ENCODE measurements at regions not wholly inside any gene's neighbourhood (a gene's known extent, or its start where the extent isn't known, plus 50 kb on each side); places are given as distances from the start of the nearest gene placed in this dataset.

- 60% methylated on average over 1 of the region's 1 CpG for WGBS
Observed at GRCh38 chr18:48462510-48462909, 53.3 kb upstream of the ZBTB7C start.

DNA sequence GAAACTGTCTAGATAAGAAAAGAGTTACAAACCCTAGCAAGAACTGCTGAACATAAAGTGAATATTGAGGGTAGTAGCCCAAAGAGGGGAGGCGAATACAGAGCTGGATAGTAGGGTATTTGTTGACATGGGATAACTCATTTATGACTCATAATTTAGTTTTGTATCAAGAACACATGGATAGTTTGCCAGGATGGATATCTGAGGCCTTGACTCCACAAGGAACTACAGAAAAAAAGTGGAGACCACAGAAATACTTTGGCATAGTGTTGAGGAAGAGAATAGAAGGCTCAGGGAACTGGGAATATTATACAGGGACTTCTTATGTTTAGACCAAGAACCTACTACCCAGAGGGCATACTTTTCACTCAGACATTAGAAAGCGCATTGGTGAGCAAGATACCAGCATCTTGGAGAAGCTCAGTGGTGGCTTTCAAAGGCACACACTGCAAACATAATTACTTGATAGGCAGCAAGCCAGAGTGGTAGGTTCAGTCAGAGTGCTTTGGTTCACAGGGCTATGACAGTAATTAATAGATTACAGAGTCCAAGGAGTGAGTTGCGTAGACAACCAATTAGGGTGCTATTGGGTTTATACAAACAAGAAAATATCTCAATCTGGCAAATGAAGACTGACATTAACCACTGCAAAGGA, 51.9 kb upstream of the ZBTB7C start:
- WGBS: 94% methylated on average over 3 of the region's 3 CpGs
- Histone ChIP-seq H3K27me3 (no peaks in the 10 kb centered on the region), H3K4me1 (no peaks in the 10 kb centered on the region), H3K27ac (replicated peaks in 1 of 4) (no peak overlapping the region), H3K36me3 (no peaks in the 10 kb centered on the region), H3K9me3 (no peaks in the 10 kb centered on the region), H3K4me3 (no peak overlapping the region)
- intact Hi-C loops (cut with DNase I): no loop called here
- no peak for DNase-seq (ENCODE audit: extremely low spot score)
- TF ChIP-seq CTCF (IDR thresholded peaks at IDR 0.05) (no peak), EP300 (IDR thresholded peaks at IDR 0.05) (no peak), POLR2A (IDR thresholded peaks at IDR 0.05; ENCODE audit: low read depth) (no peak), POLR2AphosphoS5 (IDR thresholded peaks at IDR 0.05) (no peak)

More at GRCh38 chr18:48462510-48462909, 53.3 kb upstream of the ZBTB7C start:
- DNase-seq (ENCODE audit: extremely low spot score): no peak
- no peak overlapping the region for H3K4me3 ChIP-seq
- no peaks in the 10 kb centered on the region for H3K36me3 ChIP-seq
- TF ChIP-seq POLR2A (IDR thresholded peaks at IDR 0.05; ENCODE audit: low read depth): no peak
- no peaks in the 10 kb centered on the region for H3K9me3 ChIP-seq
- no peaks in the 10 kb centered on the region for H3K27me3 ChIP-seq
- intact Hi-C loops (cut with DNase I): no loop called here
- no peaks in the 10 kb centered on the region for H3K4me1 ChIP-seq
- H3K27ac ChIP-seq (replicated peaks in 1 of 4): no peak overlapping the region

DNA sequence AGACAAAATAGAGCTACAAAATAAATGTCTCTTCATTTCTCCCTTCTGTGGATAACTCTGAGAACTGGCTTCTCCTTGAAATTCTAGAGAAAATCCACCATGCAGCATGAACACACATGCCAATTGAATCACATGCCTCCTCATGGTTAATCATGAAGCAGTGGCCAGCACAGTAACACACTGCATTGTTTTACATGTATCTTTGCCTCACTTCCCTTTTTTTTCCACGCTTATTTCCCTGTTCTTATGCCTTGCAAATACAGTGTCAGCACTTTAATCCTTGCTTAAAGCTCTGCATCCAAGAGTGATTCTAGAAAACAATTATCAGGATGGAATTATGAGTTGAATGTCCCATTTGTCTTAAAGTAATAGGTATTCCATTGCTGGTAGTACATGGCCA, 50.3 kb upstream of the ZBTB7C start:
- intact Hi-C loops (cut with DNase I): no loop called here
- 70% methylated on average over 1 of the region's 1 CpG for WGBS
- no peaks in the 10 kb centered on the region for H3K36me3 ChIP-seq
- no peaks in the 10 kb centered on the region for H3K9me3 ChIP-seq
- H3K27me3 ChIP-seq: no peaks in the 10 kb centered on the region
- no peak for DNase-seq (ENCODE audit: extremely low spot score)
- TF ChIP-seq CTCF (IDR thresholded peaks at IDR 0.05) (no peak), POLR2A (IDR thresholded peaks at IDR 0.05; ENCODE audit: low read depth) (no peak), EP300 (IDR thresholded peaks at IDR 0.05) (no peak), POLR2AphosphoS5 (IDR thresholded peaks at IDR 0.05) (no peak)
- H3K4me3 ChIP-seq: no peak overlapping the region
- H3K4me1 ChIP-seq: no peaks in the 10 kb centered on the region
- H3K27ac ChIP-seq (replicated peaks in 1 of 4): no peak overlapping the region

GRCh38 chr18:48459016-48459415, 49.8 kb upstream of the ZBTB7C start:
- Histone ChIP-seq H3K9me3 (no peaks in the 10 kb centered on the region), H3K4me3 (no peak overlapping the region), H3K4me1 (no peaks in the 10 kb centered on the region), H3K27ac (replicated peaks in 1 of 4) (no peak overlapping the region), H3K27me3 (no peaks in the 10 kb centered on the region), H3K36me3 (no peaks in the 10 kb centered on the region)
- intact Hi-C loops (cut with DNase I): no loop called here
- no peak for DNase-seq (ENCODE audit: extremely low spot score)
- TF ChIP-seq POLR2A (IDR thresholded peaks at IDR 0.05; ENCODE audit: low read depth) (no peak), POLR2AphosphoS5 (IDR thresholded peaks at IDR 0.05) (no peak), CTCF (IDR thresholded peaks at IDR 0.05) (no peak), EP300 (IDR thresholded peaks at IDR 0.05) (no peak)

Small RNAs in the stretch of these regions (small RNA-seq; reads per million reads assigned to genes)
- gene AC024288.1 (0 reads per million in 3 donors), gene RNA5SP456 (0 reads per million in 3 donors)

Measured in esophagus muscularis mucosa (tissue), 4 donors.